ENCODE measurements at regions not wholly inside any gene's neighbourhood (a gene's known extent, or its start where the extent isn't known, plus 50 kb on each side); places are given as distances from the start of the nearest gene placed in this dataset.

- TF ChIP-seq REST (IDR thresholded peaks at IDR 0.05; ENCODE audit: low read depth) (no peak), TAF1 (IDR thresholded peaks at IDR 0.05; ENCODE audit: low read depth) (no peak), TEAD4 (IDR thresholded peaks at IDR 0.05) (no peak), TCF12 (IDR thresholded peaks at IDR 0.05; ENCODE audit: low read depth) (no peak)
Measured at GRCh38 chr2:121061633-121062032, 223.4 kb downstream of the TFCP2L1 start.

- TF ChIP-seq, protein P1, sequence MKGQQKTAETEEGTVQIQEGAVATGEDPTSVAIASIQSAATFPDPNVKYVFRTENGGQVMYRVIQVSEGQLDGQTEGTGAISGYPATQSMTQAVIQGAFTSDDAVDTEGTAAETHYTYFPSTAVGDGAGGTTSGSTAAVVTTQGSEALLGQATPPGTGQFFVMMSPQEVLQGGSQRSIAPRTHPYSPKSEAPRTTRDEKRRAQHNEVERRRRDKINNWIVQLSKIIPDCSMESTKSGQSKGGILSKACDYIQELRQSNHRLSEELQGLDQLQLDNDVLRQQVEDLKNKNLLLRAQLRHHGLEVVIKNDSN (IDR thresholded peaks at IDR 0.05) = no peak
- no peak for TF ChIP-seq CREB1 (IDR thresholded peaks at IDR 0.05; ENCODE audit: low read depth)
- no peak for TF ChIP-seq NFIC (IDR thresholded peaks at IDR 0.05)
Measured at GRCh38 chr2:121063471-121063870, 221.5 kb downstream of the TFCP2L1 start.

GRCh38 chr2:121064186-121064585 lies 220.8 kb downstream of the TFCP2L1 start:
- TF ChIP-seq NFIC (IDR thresholded peaks at IDR 0.05) (no peak), TAF1 (IDR thresholded peaks at IDR 0.05; ENCODE audit: low read depth) (no peak), ZBTB7A (IDR thresholded peaks at IDR 0.05; ENCODE audit: low read depth) (no peak), CREB1 (IDR thresholded peaks at IDR 0.05; ENCODE audit: low read depth) (no peak), REST (IDR thresholded peaks at IDR 0.05; ENCODE audit: low read depth) (no peak), EGR1 (IDR thresholded peaks at IDR 0.05) (no peak), CEBPB (IDR thresholded peaks at IDR 0.05) (no peak), YY1 (IDR thresholded peaks at IDR 0.05; ENCODE audit: low read depth) (no peak), EP300 (IDR thresholded peaks at IDR 0.05; ENCODE audit: borderline replicate concordance) (no peak), RAD21 (IDR thresholded peaks at IDR 0.05; ENCODE audit: low read depth) (no peak), FOXM1 (IDR thresholded peaks at IDR 0.05; ENCODE audit: borderline replicate concordance, low read depth) (no peak), TEAD4 (IDR thresholded peaks at IDR 0.05) (no peak), TCF12 (IDR thresholded peaks at IDR 0.05; ENCODE audit: low read depth) (no peak)
- TF ChIP-seq, protein P2, sequence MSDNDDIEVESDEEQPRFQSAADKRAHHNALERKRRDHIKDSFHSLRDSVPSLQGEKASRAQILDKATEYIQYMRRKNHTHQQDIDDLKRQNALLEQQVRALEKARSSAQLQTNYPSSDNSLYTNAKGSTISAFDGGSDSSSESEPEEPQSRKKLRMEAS (IDR thresholded peaks at IDR 0.05) = no peak
- TF ChIP-seq, protein P1 (IDR thresholded peaks at IDR 0.05) = no peak

DNA sequence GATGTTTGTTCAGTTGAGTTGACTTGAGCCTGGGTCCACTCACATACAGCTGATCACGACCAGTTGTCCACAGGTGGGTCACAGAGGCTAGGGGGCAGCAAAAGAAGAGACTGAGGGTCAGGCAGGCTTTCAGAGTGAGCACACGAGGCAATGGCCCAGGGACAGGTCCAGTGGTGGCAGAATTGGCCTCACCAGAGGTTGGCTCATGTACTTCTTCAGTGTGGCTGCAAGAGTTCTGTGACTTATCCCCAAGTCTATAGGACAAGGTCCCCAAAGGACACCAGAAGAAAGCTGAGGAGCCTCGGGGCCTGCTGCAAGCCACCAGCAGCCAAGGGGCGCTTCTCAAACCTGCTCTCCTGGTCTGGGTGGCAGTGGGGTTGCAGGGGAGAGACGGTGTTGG lies 219.8 kb downstream of the TFCP2L1 start:
- no peak for TF ChIP-seq RAD21 (IDR thresholded peaks at IDR 0.05; ENCODE audit: low read depth)
- no peak for TF ChIP-seq TEAD4 (IDR thresholded peaks at IDR 0.05)
- TF ChIP-seq CEBPB (IDR thresholded peaks at IDR 0.05) = no peak
- no peak for TF ChIP-seq TCF12 (IDR thresholded peaks at IDR 0.05; ENCODE audit: low read depth)
- TF ChIP-seq ZBTB7A (IDR thresholded peaks at IDR 0.05; ENCODE audit: low read depth) = no peak
- TF ChIP-seq NFIC (IDR thresholded peaks at IDR 0.05) = no peak
- TF ChIP-seq REST (IDR thresholded peaks at IDR 0.05; ENCODE audit: low read depth) = no peak
- TF ChIP-seq EGR1 (IDR thresholded peaks at IDR 0.05) = no peak
- TF ChIP-seq CREB1 (IDR thresholded peaks at IDR 0.05; ENCODE audit: low read depth) = no peak
- no peak for TF ChIP-seq TAF1 (IDR thresholded peaks at IDR 0.05; ENCODE audit: low read depth)
- TF ChIP-seq EP300 (IDR thresholded peaks at IDR 0.05; ENCODE audit: borderline replicate concordance) = no peak
- TF ChIP-seq, protein P1 (IDR thresholded peaks at IDR 0.05) = no peak
- no peak for TF ChIP-seq FOXM1 (IDR thresholded peaks at IDR 0.05; ENCODE audit: borderline replicate concordance, low read depth)
- TF ChIP-seq, protein P2 (IDR thresholded peaks at IDR 0.05) = no peak
- no peak for TF ChIP-seq YY1 (IDR thresholded peaks at IDR 0.05; ENCODE audit: low read depth)
